DMS153 (cell line): ENCODE measurements at regions not wholly inside any gene's neighbourhood (a gene's known extent, or its start where the extent isn't known, plus 50 kb on each side); places are given as distances from the start of the nearest gene placed in this dataset.
"Not testable (repeated sequence)": the region's sequence is repeated elsewhere in the genome, so short reads cannot be mapped to it uniquely, and the experiment has no call there.

Source experiments
- DNase-seq: peaks from one replicate; lab custom pipeline; 2025; lab: John Stamatoyannopoulos, UW

DNA sequence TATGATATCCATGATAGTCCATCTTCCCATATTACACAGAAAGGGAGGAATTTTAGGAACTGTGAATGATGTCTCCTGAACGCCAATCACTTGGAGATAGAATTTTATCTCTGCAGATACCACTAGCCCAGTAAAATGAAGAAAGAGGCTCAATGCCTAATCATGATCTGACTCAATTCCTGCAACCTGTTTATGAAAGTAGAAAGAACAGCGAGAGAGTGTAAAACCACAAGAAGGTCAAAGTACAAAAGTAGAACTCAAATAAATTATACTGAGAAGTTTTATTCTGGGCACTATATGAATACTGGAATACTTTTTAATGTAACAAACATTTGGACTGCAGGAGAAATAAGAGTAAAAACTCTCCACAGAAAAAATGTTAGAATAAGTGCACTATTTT lies 892.1 kb upstream of the DDX18 start:
- no peak for DNase-seq

DNA sequence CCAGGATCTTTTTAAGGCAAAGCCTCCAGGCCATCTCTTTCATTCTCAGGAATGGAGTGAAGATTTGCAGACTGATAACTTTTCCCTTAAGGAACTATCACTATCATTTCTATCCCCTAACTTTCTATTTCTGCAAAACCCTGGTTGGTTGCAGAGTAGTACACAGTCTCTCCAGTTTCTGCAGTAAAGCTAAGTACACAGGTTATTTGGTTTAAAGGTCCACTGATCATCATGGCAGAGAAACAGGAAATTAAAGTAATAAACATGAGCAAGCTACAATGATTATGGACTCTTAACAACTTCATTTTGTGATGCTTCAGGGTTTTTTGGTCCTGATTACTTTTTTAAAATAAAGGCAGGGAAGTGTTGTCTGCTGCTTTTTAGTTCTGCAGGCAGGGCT lies 890.0 kb upstream of the DDX18 start:
- DNase-seq, result no peak

GRCh38 chr2:116935097-116935814 lies 879.2 kb upstream of the DDX18 start:
- DNase-seq, result no peak

DNA sequence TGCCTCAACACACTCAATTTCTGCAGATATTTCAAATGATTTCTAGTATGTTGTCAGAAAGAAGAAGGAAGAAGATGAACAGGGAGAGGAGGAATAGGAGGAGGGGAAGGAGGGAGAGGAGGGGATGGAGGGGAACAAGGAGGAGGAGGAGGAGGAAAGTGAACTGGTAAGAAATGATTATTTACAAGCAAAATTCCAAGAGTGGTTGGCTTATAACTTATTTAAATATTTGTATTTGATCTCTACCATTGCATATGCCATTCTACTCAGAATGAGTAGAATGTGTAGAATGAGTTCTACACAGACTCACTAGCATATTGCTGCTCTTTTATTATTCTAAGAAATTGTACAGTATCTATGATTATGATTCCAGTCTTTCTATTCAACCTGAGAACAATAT lies 866.2 kb upstream of the DDX18 start:
- DNase-seq, result no peak

DNA sequence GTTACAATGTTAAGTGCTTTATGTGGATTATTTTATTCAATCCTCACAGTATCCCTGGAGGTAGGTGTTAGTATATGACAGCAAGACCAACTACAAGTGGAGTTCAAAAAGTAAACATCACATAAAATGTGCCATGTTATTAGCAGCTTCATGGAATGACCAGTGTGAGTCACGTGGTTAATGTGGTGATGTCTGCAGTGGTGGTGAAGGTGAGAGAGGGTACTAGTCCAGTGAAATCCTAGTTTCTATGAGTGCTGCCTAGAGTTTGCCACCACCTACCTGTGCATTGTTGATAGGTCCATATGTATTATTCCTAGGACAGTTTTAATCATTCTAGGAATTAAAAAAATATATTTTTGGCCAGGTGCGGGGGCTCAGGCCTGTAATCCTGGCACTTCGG lies 865.2 kb upstream of the DDX18 start:
- no peak for DNase-seq

GRCh38 chr2:116952254-116952653 lies 862.2 kb upstream of the DDX18 start:
- DNase-seq, result no peak

- DNase-seq, result no peak
These were observed 858.8 kb upstream of the DDX18 start for GRCh38 chr2:116955646-116956045.

DNA sequence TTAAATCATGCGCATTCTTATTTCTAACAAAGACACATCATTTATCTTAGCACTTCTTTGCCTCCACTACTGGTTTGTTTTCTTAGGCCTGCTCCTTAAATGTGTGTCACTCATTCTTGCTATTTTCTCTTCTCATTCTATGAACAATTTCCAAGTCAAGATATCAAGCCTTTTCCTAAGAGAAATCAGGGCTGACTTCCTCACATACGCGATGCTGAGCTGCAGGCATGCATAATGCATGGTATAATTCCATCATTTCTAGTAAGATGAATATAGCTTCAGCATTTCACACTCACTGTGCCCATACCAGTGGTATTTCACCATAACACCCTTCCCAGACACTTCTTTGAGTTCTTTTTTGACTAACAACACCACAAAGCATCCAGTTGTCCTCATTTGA lies 838.9 kb upstream of the DDX18 start:
- no peak for DNase-seq

DNA sequence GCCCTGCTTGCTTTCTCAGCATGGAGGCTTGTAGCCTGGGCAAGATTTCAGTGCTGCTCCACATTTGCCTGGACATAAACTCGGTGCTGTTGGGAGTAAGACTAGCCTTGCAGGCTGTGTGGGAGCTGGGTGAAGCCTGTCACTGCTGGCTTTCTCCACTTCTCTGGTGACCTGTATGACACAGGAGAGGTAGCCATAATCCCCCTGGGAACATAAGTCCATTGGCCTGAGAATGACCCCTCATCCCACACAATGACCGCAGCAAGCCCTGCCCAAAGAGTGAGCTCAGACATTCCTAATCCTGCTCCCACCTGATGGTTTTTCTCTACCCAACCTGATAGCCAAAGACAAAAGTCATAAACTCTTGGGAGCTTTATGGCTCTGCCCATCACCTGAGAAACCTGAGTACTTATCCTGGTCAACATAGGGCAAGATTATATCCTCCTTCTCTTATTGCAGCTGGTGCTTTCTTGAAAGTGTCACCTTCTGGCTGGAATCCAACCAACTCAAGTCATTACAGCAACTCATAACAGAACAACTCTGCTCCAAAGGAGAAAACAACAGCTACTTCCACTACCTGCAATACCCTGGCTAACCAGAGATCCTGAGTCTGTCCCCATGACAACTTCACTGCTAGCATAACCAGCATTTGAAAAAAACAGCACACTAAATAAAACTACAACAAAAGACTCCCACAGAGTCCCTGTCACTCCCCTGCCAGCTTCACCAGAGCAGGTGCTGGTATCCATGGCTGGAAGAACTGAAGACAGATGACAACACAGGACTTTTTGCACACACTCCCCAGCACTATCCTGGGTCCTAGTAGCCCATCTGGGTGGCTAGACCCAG lies 834.4 kb upstream of the DDX18 start:
- no peak for DNase-seq

DNA sequence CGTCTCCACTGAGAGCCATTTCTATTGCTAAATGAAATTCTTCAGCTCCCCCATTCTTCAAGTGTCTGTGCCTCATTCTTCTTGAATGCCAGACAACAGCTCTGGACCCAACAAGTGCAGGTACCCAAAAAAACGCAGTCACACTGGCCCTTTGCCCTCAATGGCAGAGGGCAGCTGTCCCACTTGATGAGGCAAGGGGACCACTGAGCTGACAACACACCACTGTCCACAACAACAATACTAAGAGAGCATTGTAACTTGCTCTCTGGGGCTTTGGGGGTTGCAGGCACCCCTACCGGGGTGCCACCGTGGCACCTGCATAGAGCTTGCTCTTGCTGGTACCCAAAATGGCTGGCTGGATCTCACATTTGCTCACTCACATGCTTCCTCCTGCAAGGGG lies 827.0 kb upstream of the DDX18 start:
- DNase-seq, result no peak

DNA sequence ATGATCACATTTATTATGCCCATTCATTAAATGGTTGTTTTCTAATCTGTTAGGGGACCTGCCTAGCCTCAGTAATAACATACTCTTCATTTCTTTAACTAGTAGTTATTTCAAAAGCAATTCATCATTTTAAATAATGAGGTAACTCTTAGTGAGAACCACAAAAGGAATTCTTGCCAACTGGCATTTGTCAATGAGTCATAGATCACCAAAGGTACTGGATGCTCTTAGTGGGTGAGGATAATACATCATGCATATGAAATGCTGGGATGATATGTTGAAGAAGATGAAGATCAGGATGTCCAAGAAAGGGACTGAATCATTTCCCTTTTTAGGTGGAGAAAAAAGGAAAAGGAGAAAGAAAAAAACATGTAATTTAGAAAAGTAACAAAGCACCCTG lies 826.2 kb upstream of the DDX18 start:
- no peak for DNase-seq

DNA sequence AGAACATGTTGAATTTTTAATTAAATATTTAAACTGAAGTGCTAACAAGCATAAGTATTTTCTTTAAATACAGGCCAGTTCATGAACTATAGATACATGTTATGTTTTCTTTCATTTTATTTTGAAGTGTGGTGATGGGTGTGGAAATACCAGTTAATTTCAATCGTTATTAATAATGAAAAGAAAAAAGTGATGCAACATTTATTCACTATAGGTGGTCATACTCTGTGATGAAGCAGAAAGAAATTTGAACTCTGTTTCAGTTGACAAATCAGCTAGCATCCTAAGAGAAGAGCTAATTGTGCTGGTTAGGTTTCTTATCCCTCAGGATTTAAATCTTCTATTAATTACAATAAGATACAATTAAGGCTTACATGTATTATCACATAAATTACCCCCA lies 795.1 kb upstream of the DDX18 start:
- DNase-seq, result no peak

DNA sequence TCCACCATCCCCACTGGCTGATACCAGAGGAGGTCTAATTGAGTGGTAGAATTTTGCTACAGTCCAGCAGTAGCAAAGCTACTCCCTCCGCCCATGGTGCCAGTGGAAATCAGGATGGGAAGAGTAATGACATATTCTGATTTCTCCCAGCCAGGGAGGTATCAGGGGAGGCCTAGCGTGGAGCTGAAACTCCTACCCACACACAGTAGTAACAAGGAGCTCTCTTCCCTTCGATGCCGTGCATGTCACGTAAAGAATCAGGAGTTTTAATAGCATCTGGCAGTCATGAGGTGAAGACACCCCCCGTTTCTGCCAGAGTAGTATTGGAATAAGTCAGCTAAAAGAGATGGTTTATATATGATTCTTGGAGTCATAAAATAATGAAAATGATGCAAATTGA lies 786.8 kb upstream of the DDX18 start:
- DNase-seq, result no peak

- DNase-seq, result not testable (repeated sequence)
These were observed 785.8 kb upstream of the DDX18 start for GRCh38 chr2:117028708-117029107.

DNA sequence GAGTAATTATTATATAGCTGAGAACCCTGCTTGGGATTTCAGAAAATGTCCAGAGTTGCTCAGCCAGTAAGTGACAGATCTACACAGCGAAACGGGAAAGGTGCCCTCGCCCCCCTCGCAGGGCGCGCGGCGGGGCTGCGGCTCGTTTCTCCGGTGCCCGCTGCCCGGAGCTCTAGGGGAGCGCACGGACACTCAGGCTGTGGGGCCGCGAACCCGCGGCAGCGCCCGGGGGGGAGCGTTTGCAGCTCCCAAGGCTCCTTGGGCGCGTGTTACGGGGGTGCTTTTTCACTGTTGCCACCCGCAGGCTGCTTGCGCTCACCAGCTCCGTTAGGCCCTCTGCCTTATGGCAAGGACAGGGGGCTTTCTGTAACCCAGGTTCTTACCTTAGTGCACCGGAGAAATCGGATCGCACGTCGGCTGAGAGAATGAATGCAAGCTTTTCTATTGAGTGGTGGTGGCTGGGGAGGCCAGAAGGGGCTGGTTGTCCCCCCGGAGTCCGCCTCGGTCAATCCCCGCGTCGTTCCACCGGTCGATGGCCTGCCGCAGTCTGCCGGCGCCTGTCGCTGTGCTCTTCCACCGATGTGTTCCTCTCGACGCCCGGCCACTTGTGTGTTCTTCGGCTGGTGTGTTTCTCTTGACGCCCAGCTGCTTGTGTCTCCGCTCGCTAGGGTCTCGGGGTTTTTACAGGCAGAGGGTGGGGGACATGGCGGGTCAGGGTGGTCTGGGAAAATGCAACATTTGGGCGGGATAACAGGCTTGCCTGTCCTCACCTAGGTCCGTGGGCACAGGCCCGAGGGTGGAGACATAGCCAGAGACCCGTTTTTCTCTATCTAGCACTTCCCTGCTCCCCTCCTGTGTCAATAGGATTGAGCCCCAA lies 758.8 kb upstream of the DDX18 start:
- DNase-seq, result no peak

- no peak for DNase-seq
These were observed 758.1 kb upstream of the DDX18 start for GRCh38 chr2:117056376-117056748.

DNA sequence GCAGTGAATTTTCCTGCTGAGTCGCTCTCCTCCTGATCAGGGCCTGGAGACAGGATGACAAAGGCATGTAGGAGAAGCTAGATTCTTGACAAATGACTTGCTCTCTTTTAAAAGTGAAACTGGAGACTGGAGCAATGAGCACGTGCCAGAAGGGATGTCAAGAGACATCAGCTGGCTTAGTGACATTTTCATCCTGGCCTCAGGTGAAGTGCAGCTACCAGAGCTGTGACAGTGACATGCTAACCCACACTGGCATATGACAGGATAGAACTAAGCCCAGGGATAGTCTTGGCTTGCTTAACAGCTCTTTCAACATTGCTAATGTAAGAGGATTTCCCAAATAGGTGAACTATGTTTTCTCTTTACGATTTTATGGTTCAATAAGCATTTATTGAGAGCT lies 757.5 kb upstream of the DDX18 start:
- DNase-seq, result no peak

DNA sequence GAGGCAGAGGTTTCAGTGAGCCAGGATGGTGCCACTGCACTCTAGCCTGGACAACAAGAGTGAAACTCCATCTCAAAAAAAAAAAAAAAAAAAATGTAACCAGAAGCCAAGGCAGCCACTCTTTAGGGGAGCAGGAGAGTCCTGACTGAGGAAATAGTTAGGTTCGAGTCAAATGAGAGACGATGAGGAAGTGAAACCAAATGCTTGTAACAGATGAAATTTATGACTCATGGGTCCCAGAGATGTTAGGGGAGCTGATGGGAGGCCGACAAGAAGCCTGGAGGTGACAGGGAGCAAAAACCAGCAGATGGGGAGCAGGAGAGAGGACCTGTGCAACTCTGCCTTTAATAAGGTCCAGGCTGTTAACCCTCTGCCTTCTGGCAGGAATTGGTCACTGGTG lies 756.1 kb upstream of the DDX18 start:
- DNase-seq, result no peak

DNA sequence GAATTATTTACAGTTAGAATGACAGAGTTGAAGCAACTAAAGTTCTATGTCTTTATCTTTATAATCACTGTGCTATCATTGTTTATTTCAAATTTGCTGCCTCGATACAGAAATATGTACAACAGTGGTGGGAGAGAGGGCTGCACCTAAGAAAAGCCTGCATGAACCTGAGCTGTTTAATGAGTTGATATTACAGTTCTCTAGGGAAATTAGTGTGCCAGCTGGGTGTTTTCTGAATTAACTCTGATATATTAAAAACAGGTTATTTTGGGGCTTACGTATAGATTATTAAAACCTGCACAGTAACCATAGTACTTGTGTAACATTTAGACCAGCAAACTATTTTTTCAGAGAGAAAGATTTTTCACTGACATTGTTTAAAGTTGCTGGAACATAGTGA lies 750.5 kb upstream of the DDX18 start:
- DNase-seq, result no peak

DNA sequence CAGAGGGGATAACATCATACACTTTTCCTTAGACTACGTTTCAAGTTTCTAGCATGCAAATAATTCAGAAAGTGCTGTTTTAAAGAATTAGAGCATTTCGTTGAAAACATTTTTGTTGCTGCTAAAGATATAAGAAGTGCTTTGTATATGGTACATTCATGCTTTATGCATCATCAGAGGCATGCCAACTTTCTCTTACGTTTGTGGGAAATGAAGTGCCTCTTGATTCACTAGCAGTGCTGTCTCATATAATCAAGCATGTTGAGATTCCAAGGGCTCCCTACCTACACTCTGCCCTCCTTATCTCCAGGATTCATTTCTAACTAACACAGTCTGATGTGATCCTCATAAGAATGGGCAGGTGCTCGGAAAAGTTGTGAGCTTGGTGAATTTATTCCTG lies 748.6 kb upstream of the DDX18 start:
- no peak for DNase-seq

DNA sequence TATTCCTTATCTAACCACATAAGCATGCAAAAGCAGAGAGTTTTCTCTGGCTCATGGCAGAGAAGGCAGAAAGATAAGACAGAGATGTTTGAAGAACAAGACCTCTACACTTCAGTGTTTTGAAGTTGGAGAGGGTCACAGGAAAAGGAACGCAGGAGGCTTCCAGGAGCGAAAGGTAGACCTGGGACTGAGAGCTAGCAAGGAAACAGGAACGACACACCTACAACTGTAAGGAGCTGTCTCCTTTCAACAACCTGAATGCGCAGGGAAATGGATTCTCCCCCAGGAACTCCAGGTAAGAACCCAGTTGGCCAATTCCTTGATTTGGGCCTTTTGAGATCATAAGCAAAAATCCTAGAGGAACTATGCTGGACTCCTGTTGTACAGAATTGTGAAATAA lies 746.6 kb upstream of the DDX18 start:
- DNase-seq, result no peak

- no peak for DNase-seq
These were observed 746.1 kb upstream of the DDX18 start for GRCh38 chr2:117068371-117068770.
